Ovary (tissue), 3 donors: ENCODE measurements at regions not wholly inside any gene's neighbourhood (a gene's known extent, or its start where the extent isn't known, plus 50 kb on each side); places are given as distances from the start of the nearest gene placed in this dataset.

Source experiments
- CTCF ChIP-seq, 3 donors: fragments of 450-650 bp in 2 of 3; fragments of 200-600 bp in 1 of 3; IDR thresholded peaks; one replicate each; pipeline versions ENCODE4 v1.5.1 to v1.8.0; 2016 to 2022; ENCODE audit warnings: antibody characterized with exemption in 3 of 3, mild to moderate bottlenecking in 1 of 3
- EP300 ChIP-seq: sonication (generic); formaldehyde crosslinking; IDR thresholded peaks from one replicate; pipeline ENCODE4 v1.6.1; 2017; ENCODE audit warnings: antibody characterized with exemption
- POLR2A ChIP-seq: fragments of 450-650 bp; IDR thresholded peaks from one replicate; pipeline ENCODE4 v1.6.1; 2017; ENCODE audit warnings: antibody characterized with exemption, mild to moderate bottlenecking, moderate library complexity
- donor health status: DM: no; HTN: no; CAD: no.

- no peak for TF ChIP-seq CTCF (IDR thresholded peaks at IDR 0.05)
- TF ChIP-seq POLR2A = no peak
- TF ChIP-seq EP300 = no peak
Measured at GRCh38 chr12:78719721-78720120, 144.9 kb upstream of the SYT1 start.
